HG02852 (cell line): ENCODE measurements at regions not wholly inside any gene's neighbourhood (a gene's known extent, or its start where the extent isn't known, plus 50 kb on each side); places are given as distances from the start of the nearest gene placed in this dataset.
"Not testable (repeated sequence)": the region's sequence is repeated elsewhere in the genome, so short reads cannot be mapped to it uniquely, and the experiment has no call there.

Experiments
- ATAC-seq: cut with Tn5 transposase; IDR thresholded peaks from one replicate; pipeline ENCODE4 v1.9.1; 2021; ENCODE audit warnings: mild to moderate bottlenecking, moderate library complexity; ENCODE audit not compliant: unreplicated experiment

DNA sequence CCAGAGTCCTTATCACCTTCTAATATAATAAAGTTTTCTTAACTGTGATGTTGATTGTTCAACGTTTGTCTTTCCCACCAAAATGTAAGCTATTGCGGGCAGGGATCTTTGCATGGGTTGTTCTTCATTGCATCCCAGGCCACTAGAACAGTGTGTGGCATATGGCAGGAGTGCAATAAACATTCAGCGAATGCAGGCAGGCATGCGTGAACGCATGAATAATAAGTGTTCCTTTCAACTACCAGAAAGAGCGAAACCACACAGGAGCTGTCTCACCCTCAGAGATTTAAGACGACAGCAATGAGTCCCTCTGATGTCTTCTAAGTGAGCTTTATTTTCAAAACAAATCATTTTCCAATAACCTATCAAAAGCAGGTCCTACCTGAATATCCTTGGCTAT is 2693.1 kb upstream of the TPTE start:
- ATAC-seq, result not testable (repeated sequence)

DNA sequence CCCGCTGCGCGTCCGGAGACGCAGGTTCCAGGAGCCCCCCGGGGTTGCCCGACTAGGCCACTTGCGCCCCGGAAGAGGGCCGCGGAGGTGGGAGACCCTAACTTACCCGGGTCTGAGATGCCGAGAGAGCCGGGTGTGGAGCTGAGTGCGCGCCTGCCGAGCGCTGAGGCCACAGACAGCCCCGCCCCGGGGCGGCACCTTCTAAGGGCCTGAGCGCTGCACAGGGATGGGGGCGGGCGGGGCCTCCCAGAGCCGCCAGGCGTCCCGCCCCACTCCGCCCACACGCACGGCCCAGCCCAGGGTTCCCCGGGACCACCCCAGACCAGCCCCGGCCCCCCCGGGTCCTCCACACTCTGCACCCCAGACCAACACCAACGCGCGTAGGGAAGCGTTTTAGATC is 2692.0 kb upstream of the TPTE start:
- ATAC-seq, result not testable (repeated sequence)

DNA sequence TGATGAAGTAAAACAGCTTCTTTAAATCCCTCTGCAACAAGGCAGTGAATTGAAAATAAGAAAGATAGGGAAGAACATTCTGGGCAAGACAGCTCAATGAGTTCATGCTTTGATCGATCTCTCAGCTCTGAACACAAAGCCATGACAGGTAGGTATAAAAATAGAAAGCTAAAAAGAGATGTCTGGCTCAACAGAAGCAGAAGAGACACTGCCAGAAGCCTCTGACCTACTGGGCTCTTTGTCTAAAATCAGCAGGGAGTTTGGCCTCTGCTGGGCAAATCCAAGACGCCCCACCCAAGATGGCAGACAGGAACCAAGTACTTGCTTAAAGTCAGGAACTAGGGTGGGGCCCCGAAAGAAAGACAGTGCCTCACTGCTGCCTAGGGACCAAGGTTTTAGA is 2684.1 kb upstream of the TPTE start:
- ATAC-seq, result not testable (repeated sequence)

DNA sequence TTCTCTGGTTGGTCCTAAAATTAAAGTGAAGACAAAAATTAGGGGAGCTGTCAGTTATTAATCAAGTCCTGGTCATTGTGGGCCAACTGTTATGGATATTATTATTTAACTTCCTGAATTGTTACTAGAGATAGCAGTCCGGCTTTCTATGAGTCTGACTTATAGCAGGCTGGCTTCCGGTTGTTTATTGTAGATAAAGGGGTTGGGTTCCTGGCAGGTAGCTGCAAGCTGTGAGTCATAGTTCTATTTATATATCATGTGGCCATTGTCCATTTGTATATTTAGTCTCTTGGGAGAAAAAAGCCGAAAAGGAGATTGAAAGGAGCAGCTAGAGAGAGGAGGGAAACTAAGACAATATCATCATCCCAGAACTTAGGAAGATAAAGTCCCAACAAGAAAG is 2668.0 kb upstream of the TPTE start:
- ATAC-seq, result not testable (repeated sequence)

DNA sequence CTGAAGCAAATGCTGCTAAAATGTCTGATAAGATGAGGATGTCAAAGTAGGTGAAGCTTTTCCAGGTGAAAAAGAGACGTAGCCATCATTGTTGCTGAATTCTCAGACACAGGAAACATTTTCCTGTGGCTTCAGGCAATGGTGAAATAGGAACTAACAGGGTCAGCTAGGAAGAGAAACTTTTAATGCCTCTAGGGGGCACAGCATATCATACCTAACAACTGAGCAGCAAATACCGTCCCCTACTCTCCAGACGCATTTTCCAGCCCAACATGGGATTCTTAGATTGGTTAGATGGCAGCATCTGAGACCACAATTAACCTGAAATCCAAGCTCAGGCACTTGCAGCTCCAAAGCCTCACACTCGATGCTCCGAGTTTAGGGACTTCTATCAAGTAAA is 2667.5 kb upstream of the TPTE start:
- not testable (repeated sequence) for ATAC-seq
